ENCODE measurements at regions not wholly inside any gene's neighbourhood (a gene's known extent, or its start where the extent isn't known, plus 50 kb on each side); places are given as distances from the start of the nearest gene placed in this dataset.

DNA sequence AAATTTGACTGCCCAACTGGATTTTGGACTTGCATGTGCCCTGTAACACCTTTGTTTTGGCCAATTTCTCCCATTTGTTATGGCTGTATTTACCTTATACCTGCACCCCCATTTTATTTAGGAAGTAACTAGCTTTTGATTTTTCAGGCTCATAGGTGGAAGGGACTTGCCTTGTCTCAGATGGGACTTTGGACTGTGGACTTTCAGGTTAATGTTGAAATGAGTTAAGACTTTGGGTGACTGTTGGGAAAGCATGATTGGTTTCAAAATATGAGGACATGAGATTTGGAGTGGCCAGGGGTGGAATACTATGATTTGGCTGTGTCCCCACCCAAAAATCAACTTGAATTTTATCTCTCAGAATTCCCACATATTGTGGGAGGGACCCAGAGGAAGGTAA, 490.2 kb downstream of the PRR16 start:
- dilution Hi-C loops (cut with HindIII; ENCODE audit: low sequenced_read_pairs, unreplicated experiment) (no loop called here), intact Hi-C loops (cut with micrococcal nuclease) (no loop called here), in situ Hi-C loops (cut with MboI; ENCODE audit: low sequenced_read_pairs) (no loop called here)
- Histone ChIP-seq H2AK5ac (ENCODE audit: low read depth, low read length) (no peak overlapping the region), H3K36me3 (ENCODE audit: control insufficient read depth, insufficient read depth, low read length) (no peaks in the 10 kb centered on the region), H3K4ac (ENCODE audit: low read depth, low read length) (no peak overlapping the region), H4K8ac (ENCODE audit: low read depth in 2 of 2, low read length in 2 of 2) (no peak overlapping the region), H3K4me2 (ENCODE audit: low read depth, low read length) (no peak overlapping the region), H4K20me1 (ENCODE audit: insufficient read depth, low read length) (no peaks in the 10 kb centered on the region), H4K5ac (ENCODE audit: low read depth, low read length) (no peak overlapping the region), H3K27ac (ENCODE audit: insufficient read depth, low read length) (no peak overlapping the region), H4K91ac (ENCODE audit: insufficient read depth, low read depth, low read length) (no peak overlapping the region), H3K79me1 (ENCODE audit: low read depth in 1 of 2, low read length in 2 of 2) (no peaks in the 10 kb centered on the region), H3K27me3 (ENCODE audit: control insufficient read depth, insufficient read depth, low read length) (no peaks in the 10 kb centered on the region), H2BK120ac (ENCODE audit: low read depth, low read length) (no peak overlapping the region), H2BK15ac (ENCODE audit: low read depth, low read length) (no peak overlapping the region), H2BK5ac (ENCODE audit: low read depth, low read length, poor library complexity, severe bottlenecking) (no peak overlapping the region), H3K4me1 (ENCODE audit: control insufficient read depth, insufficient read depth, low read length) (no peaks in the 10 kb centered on the region), H2AK9ac (replicated peaks; ENCODE audit: low read depth, low read length, poor library complexity) (no peak overlapping the region), H3K18ac (ENCODE audit: low read depth, low read length) (no peak overlapping the region), H3K9me1 (ENCODE audit: insufficient read depth, low read length) (no peaks in the 10 kb centered on the region), H2AFZ (replicated peaks; ENCODE audit: low read length, poor library complexity) (no peak overlapping the region), H3K9me3 (ENCODE audit: control insufficient read depth, insufficient read depth, low read length) (no peaks in the 10 kb centered on the region; the same call in 1 of the 2 replicates), H3K14ac (replicated peaks; ENCODE audit: low read depth, low read length) (no peak overlapping the region), H3K9ac (ENCODE audit: low read depth, low read length) (no peak overlapping the region), H3K23ac (ENCODE audit: low read depth, low read length) (no peak overlapping the region), H3K56ac (ENCODE audit: extremely low read depth, insufficient read depth, low read length) (no peak overlapping the region), H3K4me3 (ENCODE audit: insufficient read depth, low read depth, low read length) (no peak overlapping the region), H2BK20ac (ENCODE audit: low read depth, low read length) (no peak overlapping the region)
- BruUV-seq (replicated peaks): no TSS peak
- CTCF ChIA-PET: no interaction called here
- POLR2A ChIA-PET (ENCODE audit: unreplicated experiment): no interaction called here
- no peak for ATAC-seq (ENCODE audit: low read depth)
- no peak for DNase-seq
- no peak for TF ChIP-seq CEBPB (IDR thresholded peaks at IDR 0.05; ENCODE audit: low read depth, low read length)
- no peak for TF ChIP-seq RAD21 (IDR thresholded peaks at IDR 0.05; ENCODE audit: low read length)
- no peak for TF ChIP-seq MAFK (IDR thresholded peaks at IDR 0.05; ENCODE audit: low read depth, low read length)
- no peak for TF ChIP-seq RFX5 (IDR thresholded peaks at IDR 0.05; ENCODE audit: low read depth, low read length)
- no peak for TF ChIP-seq CHD1 (IDR thresholded peaks at IDR 0.05; ENCODE audit: low read depth, low read length)

All from IMR-90 (cell line).